ENCODE measurements at regions not wholly inside any gene's neighbourhood (a gene's known extent, or its start where the extent isn't known, plus 50 kb on each side); places are given as distances from the start of the nearest gene placed in this dataset.

GRCh38 chr14:46444666-46445065, 206.9 kb downstream of the RPL10L start:
- TF ChIP-seq ZNF70 (CRISPR knock-in tag; IDR thresholded peaks at IDR 0.05) = no peak
- no peak for ATAC-seq

- TF ChIP-seq ZNF8 (CRISPR knock-in tag; IDR thresholded peaks at IDR 0.05) (no peak), ISL1 (CRISPR knock-in tag; IDR thresholded peaks at IDR 0.05) (no peak), TCF4 (CRISPR knock-in tag; IDR thresholded peaks at IDR 0.05; ENCODE audit: borderline replicate concordance) (no peak), ZC3H10 (CRISPR knock-in tag; IDR thresholded peaks at IDR 0.05) (no peak), BACH2 (CRISPR knock-in tag; IDR thresholded peaks at IDR 0.05; ENCODE audit: borderline replicate concordance) (no peak), TSHZ2 (CRISPR knock-in tag; IDR thresholded peaks at IDR 0.05) (no peak)
- no peak for ATAC-seq
Observed at GRCh38 chr14:46433381-46433780, 218.2 kb downstream of the RPL10L start.

GRCh38 chr14:46432516-46432915, 219.1 kb downstream of the RPL10L start:
- TF ChIP-seq ZNF565 (CRISPR knock-in tag; conservative IDR thresholded peaks at IDR 0.05; ENCODE audit: low read depth) (no peak), CREB5 (CRISPR knock-in tag; IDR thresholded peaks at IDR 0.05; ENCODE audit: low read depth) (no peak), ESRRG (CRISPR knock-in tag; IDR thresholded peaks at IDR 0.05) (no peak), ZNF8 (CRISPR knock-in tag; IDR thresholded peaks at IDR 0.05) (no peak), ZFP30 (CRISPR knock-in tag; IDR thresholded peaks at IDR 0.05) (no peak)
- no peak for ATAC-seq

GRCh38 chr14:46417066-46417465, 234.5 kb downstream of the RPL10L start:
- no peak for ATAC-seq
- TF ChIP-seq ZNF8 (CRISPR knock-in tag; IDR thresholded peaks at IDR 0.05) = no peak
- TF ChIP-seq BACH2 (CRISPR knock-in tag; IDR thresholded peaks at IDR 0.05; ENCODE audit: borderline replicate concordance) = no peak
- TF ChIP-seq PPARA (CRISPR knock-in tag; IDR thresholded peaks at IDR 0.05; ENCODE audit: borderline replicate concordance) = no peak
- no peak for TF ChIP-seq RARB (CRISPR knock-in tag; IDR thresholded peaks at IDR 0.05)
- no peak for TF ChIP-seq OSR1 (CRISPR knock-in tag; IDR thresholded peaks at IDR 0.05)
- no peak for TF ChIP-seq PATZ1 (CRISPR knock-in tag; IDR thresholded peaks at IDR 0.05; ENCODE audit: borderline replicate concordance)
- no peak for TF ChIP-seq ARNTL (CRISPR knock-in tag; IDR thresholded peaks at IDR 0.05; ENCODE audit: borderline replicate concordance, low read depth)
- TF ChIP-seq CSDC2 (CRISPR knock-in tag; IDR thresholded peaks at IDR 0.05) = no peak
- TF ChIP-seq ZNF70 (CRISPR knock-in tag; IDR thresholded peaks at IDR 0.05) = no peak
- TF ChIP-seq ZFP30 (CRISPR knock-in tag; IDR thresholded peaks at IDR 0.05) = no peak
- no peak for TF ChIP-seq SNAI2 (CRISPR knock-in tag; IDR thresholded peaks at IDR 0.05)

- no peak for ATAC-seq
- TF ChIP-seq CREB5 (CRISPR knock-in tag; IDR thresholded peaks at IDR 0.05; ENCODE audit: low read depth) = no peak
- TF ChIP-seq BACH2 (CRISPR knock-in tag; IDR thresholded peaks at IDR 0.05; ENCODE audit: borderline replicate concordance) = no peak
- TF ChIP-seq ZC3H10 (CRISPR knock-in tag; IDR thresholded peaks at IDR 0.05) = no peak
- TF ChIP-seq PPARA (CRISPR knock-in tag; IDR thresholded peaks at IDR 0.05; ENCODE audit: borderline replicate concordance) = no peak
- TF ChIP-seq POU6F1 (CRISPR knock-in tag; IDR thresholded peaks at IDR 0.05; ENCODE audit: borderline replicate concordance, low read depth) = no peak
- TF ChIP-seq SNAI2 (CRISPR knock-in tag; IDR thresholded peaks at IDR 0.05) = no peak
- no peak for TF ChIP-seq ARNTL (CRISPR knock-in tag; IDR thresholded peaks at IDR 0.05; ENCODE audit: borderline replicate concordance, low read depth)
- TF ChIP-seq CSRNP3 (CRISPR knock-in tag; IDR thresholded peaks at IDR 0.05) = no peak
Observed at GRCh38 chr14:46404865-46405811, 246.4 kb downstream of the RPL10L start.

Measured in SK-N-SH treated with all-trans-retinoic acid at 6 μM for 48 hours (cell line).